ENCODE measurements at regions not wholly inside any gene's neighbourhood (a gene's known extent, or its start where the extent isn't known, plus 50 kb on each side); places are given as distances from the start of the nearest gene placed in this dataset.

DNA sequence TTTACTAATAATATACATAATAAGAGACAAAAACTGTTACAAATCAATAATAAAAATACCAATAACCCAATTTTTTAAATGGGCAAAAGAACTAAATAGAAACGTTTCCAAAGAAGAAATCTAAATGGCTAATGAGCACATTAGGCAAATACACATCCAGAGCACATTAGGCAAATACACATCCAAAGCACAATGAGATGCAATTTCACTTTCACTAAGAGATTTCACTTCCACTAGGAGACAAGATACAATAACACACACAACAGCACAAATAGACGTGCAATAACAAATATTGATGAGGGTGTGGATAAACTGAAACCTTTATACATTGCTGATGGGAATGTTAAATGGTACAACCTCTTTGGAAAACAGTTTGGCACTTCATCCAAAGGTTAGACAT is 250.7 kb downstream of the ARAP2 start:
- H3K4me1 ChIP-seq (ENCODE audit: control insufficient read depth in 2 of 2, insufficient read depth in 2 of 2, low read length in 1 of 2), result no peaks in the 10 kb centered on the region
- H3K27ac ChIP-seq (ENCODE audit: low read depth in 2 of 2, low read length in 1 of 2), result no peak overlapping the region
- H3K9me3 ChIP-seq (ENCODE audit: control insufficient read depth in 2 of 2, insufficient read depth in 1 of 2, low read depth in 1 of 2, low read length in 1 of 2), result no peaks in the 10 kb centered on the region
- no peaks in the 10 kb centered on the region for H3K27me3 ChIP-seq (ENCODE audit: control insufficient read depth in 1 of 2, insufficient read depth in 2 of 2, low read length in 2 of 2)
- H3K4me3 ChIP-seq (ENCODE audit: low read depth in 1 of 2, low read length in 2 of 2), result no peak overlapping the region
- H3K36me3 ChIP-seq (ENCODE audit: control insufficient read depth in 2 of 2, insufficient read depth in 2 of 2, low read length in 1 of 2), result no peaks in the 10 kb centered on the region
- 55 to 56% methylated on average over 2 of the region's 2 CpGs for WGBS, 2 donors

DNA sequence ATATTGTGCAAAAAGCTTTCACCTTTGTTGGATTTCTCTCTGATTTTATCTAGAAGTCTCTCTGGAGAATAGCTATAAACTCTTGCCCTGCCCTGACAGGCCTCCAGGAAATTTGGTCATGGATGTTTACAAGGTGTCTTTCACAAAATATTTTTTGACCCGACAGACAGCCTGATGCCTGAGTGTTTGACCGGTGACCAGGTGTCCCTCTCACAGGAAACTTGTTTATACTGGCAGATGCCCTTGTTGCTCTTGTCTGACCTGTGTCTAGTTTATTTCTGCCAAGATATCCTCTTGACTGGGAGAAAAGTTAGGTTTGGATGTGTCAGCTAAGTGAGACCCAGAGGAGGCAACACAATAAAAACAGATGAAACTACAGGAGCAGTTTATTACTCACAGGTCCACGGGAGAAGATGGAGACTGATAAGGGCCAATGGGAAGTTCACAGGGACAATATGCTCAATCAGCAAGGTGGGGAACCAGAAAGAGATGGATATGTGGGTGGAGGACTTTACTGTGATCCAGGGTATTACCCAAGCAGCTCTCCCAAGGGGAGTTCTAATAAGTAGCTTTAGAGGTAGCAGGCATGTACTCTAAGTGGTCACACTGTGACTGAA is 243.3 kb downstream of the ARAP2 start:
- Histone ChIP-seq H3K4me1 (ENCODE audit: control insufficient read depth in 2 of 2, insufficient read depth in 2 of 2, low read length in 1 of 2) (no peaks in the 10 kb centered on the region), H3K27ac (ENCODE audit: low read depth in 2 of 2, low read length in 1 of 2) (no peak overlapping the region), H3K36me3 (ENCODE audit: control insufficient read depth in 2 of 2, insufficient read depth in 2 of 2, low read length in 1 of 2) (no peaks in the 10 kb centered on the region), H3K4me3 (ENCODE audit: low read depth in 1 of 2, low read length in 2 of 2) (no peak overlapping the region), H3K9me3 (ENCODE audit: control insufficient read depth in 2 of 2, insufficient read depth in 1 of 2, low read depth in 1 of 2, low read length in 1 of 2) (no peaks in the 10 kb centered on the region), H3K27me3 (ENCODE audit: control insufficient read depth in 1 of 2, insufficient read depth in 2 of 2, low read length in 2 of 2) (no peaks in the 10 kb centered on the region)
- 42 to 46% methylated on average over 3 of the region's 3 CpGs for WGBS, 2 donors

DNA sequence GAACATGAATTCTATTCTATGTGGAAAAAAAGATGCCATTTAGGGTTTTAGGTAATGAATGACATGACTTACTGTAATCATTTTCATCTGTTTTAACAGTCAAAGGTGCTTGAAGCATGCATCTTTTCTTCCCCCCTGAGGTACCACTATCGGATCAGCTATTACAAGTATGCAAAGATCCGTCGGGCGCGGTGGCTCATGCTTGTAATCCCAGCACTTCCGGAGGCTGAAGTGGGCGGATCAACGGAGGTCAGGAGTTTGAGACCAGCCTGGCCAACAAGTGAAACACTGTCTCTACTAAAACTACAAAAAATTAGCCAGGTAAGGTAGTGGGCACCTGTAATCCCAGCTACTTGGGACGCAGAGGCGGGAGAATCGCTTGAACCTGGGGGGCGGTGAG is 241.3 kb downstream of the ARAP2 start:
- 95% methylated on average over 12 of the region's 12 CpGs for WGBS, 2 donors
- H3K9me3 ChIP-seq (ENCODE audit: control insufficient read depth in 2 of 2, insufficient read depth in 1 of 2, low read depth in 1 of 2, low read length in 1 of 2), result no peaks in the 10 kb centered on the region
- no peaks in the 10 kb centered on the region for H3K27me3 ChIP-seq (ENCODE audit: control insufficient read depth in 1 of 2, insufficient read depth in 2 of 2, low read length in 2 of 2)
- no peak overlapping the region for H3K27ac ChIP-seq (ENCODE audit: low read depth in 2 of 2, low read length in 1 of 2)
- no peak overlapping the region for H3K4me3 ChIP-seq (ENCODE audit: low read depth in 1 of 2, low read length in 2 of 2)
- H3K4me1 ChIP-seq (ENCODE audit: control insufficient read depth in 2 of 2, insufficient read depth in 2 of 2, low read length in 1 of 2), result no peaks in the 10 kb centered on the region
- no peaks in the 10 kb centered on the region for H3K36me3 ChIP-seq (ENCODE audit: control insufficient read depth in 2 of 2, insufficient read depth in 2 of 2, low read length in 1 of 2)

DNA sequence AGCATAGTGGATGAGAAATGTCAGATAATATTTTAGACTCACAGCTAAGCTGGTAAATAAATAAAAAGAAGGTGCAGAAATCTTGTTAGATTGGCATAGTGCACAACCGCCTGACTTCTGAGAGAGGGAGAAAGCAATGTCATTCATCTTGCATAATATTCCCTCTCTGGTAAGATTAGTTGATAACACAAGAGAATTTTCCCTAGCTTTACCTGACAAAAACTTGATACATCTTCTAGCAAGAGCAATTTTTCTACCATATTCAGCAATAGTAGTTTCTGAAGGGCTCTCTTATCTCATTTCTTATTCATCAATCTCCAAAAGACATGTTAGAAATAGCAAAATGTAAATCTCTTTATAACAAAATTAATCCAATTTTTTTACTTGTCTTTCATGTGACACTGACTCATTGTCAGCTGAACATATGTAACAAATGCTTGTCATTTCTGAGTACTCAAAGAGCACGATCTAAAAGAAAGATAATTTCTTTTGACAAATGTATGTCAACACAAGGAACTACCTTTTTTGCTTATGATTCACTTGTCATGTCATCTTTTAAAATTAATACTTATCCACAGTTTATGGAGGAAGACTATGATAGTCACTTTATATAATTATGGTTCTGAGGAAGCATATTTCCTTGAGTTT is 240.0 kb downstream of the ARAP2 start:
- WGBS, 2 donors, result 58 to 59% methylated on average over 2 of the region's 2 CpGs
- Histone ChIP-seq H3K36me3 (ENCODE audit: control insufficient read depth in 2 of 2, insufficient read depth in 2 of 2, low read length in 1 of 2) (no peaks in the 10 kb centered on the region), H3K27ac (ENCODE audit: low read depth in 2 of 2, low read length in 1 of 2) (no peak overlapping the region), H3K27me3 (ENCODE audit: control insufficient read depth in 1 of 2, insufficient read depth in 2 of 2, low read length in 2 of 2) (no peaks in the 10 kb centered on the region), H3K9me3 (ENCODE audit: control insufficient read depth in 2 of 2, insufficient read depth in 1 of 2, low read depth in 1 of 2, low read length in 1 of 2) (no peaks in the 10 kb centered on the region), H3K4me1 (ENCODE audit: control insufficient read depth in 2 of 2, insufficient read depth in 2 of 2, low read length in 1 of 2) (no peaks in the 10 kb centered on the region), H3K4me3 (ENCODE audit: low read depth in 1 of 2, low read length in 2 of 2) (no peak overlapping the region)

DNA sequence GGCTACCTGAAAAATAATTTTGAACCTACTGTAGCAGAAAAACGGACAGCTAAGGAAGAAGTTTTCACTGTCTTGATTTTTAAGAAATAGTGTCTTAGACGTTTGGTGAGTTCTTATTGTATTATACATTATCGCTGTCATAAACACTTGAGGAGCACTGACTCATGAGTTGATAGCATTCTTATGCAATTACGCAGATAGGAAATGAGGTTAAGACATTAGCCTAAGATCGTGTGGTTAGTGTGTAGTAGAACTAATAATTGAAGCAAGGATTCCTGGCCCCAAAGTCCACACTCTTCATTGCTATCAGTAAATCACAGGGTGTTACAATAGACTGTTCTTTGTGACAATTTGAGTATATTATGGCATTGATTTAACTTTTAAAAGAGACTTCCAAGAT is 238.1 kb downstream of the ARAP2 start:
- 70 to 79% methylated on average over 5 of the region's 5 CpGs for WGBS, 2 donors

DNA sequence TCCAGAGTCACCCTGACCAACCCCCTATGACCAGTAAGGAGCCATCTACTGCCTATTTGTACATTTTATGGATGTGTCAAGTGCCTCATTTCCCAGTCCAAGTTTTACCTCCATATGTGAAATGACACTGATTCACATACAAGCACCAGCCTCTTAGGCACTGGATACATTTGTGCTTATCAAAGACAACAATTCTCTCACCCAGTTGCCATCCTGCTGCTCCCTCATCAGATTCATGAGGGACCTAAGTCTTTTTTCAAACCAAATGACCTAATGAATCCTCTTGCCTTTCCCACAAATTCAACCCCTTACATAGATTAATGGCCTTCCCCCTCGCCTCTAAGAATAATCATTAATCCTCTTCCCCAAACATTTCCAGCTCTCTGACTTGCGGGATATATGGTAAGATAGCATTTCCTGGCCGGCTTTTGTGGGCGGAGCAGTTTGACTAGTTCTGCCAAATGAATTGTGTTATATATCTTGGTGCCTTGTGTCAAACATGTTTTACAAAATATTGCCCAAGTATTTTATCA is 233.9 kb downstream of the ARAP2 start:
- WGBS, 2 donors, result 44 to 58% methylated on average over 4 of the region's 4 CpGs

More for the DNA sequence above, 238.1 kb downstream of the ARAP2 start:
- Histone ChIP-seq H3K9me3 (ENCODE audit: control insufficient read depth in 2 of 2, insufficient read depth in 1 of 2, low read depth in 1 of 2, low read length in 1 of 2) (no peaks in the 10 kb centered on the region), H3K27ac (ENCODE audit: low read depth in 2 of 2, low read length in 1 of 2) (no peak overlapping the region), H3K27me3 (ENCODE audit: control insufficient read depth in 1 of 2, insufficient read depth in 2 of 2, low read length in 2 of 2) (no peaks in the 10 kb centered on the region), H3K36me3 (ENCODE audit: control insufficient read depth in 2 of 2, insufficient read depth in 2 of 2, low read length in 1 of 2) (no peaks in the 10 kb centered on the region), H3K4me1 (ENCODE audit: control insufficient read depth in 2 of 2, insufficient read depth in 2 of 2, low read length in 1 of 2) (no peaks in the 10 kb centered on the region), H3K4me3 (ENCODE audit: low read depth in 1 of 2, low read length in 2 of 2) (no peak overlapping the region)

DNA sequence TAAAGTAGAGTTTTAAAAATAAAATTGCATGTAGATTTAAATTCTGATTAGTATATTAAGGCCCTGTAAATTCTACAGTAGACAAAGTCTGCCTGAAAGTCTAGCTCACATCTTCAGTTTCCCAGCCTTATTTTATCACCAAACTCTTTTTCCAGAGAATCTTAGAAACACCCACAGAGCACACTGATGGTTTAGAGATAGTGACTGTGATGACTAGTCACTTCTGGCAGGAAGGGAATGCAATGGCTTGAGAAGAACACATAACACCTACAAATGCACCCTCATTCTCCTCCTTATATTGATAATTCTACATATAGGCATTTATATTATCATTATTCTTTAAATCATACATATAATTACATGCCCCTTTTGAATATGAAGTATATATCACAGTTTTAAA is 232.9 kb downstream of the ARAP2 start:
- Histone ChIP-seq H3K27ac (ENCODE audit: low read depth in 2 of 2, low read length in 1 of 2) (no peak overlapping the region), H3K9me3 (ENCODE audit: control insufficient read depth in 2 of 2, insufficient read depth in 1 of 2, low read depth in 1 of 2, low read length in 1 of 2) (no peaks in the 10 kb centered on the region), H3K4me1 (ENCODE audit: control insufficient read depth in 2 of 2, insufficient read depth in 2 of 2, low read length in 1 of 2) (no peaks in the 10 kb centered on the region), H3K27me3 (ENCODE audit: control insufficient read depth in 1 of 2, insufficient read depth in 2 of 2, low read length in 2 of 2) (no peaks in the 10 kb centered on the region), H3K36me3 (ENCODE audit: control insufficient read depth in 2 of 2, insufficient read depth in 2 of 2, low read length in 1 of 2) (no peaks in the 10 kb centered on the region), H3K4me3 (ENCODE audit: low read depth in 1 of 2, low read length in 2 of 2) (no peak overlapping the region)

More for the DNA sequence above, 233.9 kb downstream of the ARAP2 start:
- H3K27me3 ChIP-seq (ENCODE audit: control insufficient read depth in 1 of 2, insufficient read depth in 2 of 2, low read length in 2 of 2), result no peaks in the 10 kb centered on the region
- no peak overlapping the region for H3K4me3 ChIP-seq (ENCODE audit: low read depth in 1 of 2, low read length in 2 of 2)
- no peaks in the 10 kb centered on the region for H3K9me3 ChIP-seq (ENCODE audit: control insufficient read depth in 2 of 2, insufficient read depth in 1 of 2, low read depth in 1 of 2, low read length in 1 of 2)
- H3K4me1 ChIP-seq (ENCODE audit: control insufficient read depth in 2 of 2, insufficient read depth in 2 of 2, low read length in 1 of 2), result no peaks in the 10 kb centered on the region
- no peaks in the 10 kb centered on the region for H3K36me3 ChIP-seq (ENCODE audit: control insufficient read depth in 2 of 2, insufficient read depth in 2 of 2, low read length in 1 of 2)
- no peak overlapping the region for H3K27ac ChIP-seq (ENCODE audit: low read depth in 2 of 2, low read length in 1 of 2)

DNA sequence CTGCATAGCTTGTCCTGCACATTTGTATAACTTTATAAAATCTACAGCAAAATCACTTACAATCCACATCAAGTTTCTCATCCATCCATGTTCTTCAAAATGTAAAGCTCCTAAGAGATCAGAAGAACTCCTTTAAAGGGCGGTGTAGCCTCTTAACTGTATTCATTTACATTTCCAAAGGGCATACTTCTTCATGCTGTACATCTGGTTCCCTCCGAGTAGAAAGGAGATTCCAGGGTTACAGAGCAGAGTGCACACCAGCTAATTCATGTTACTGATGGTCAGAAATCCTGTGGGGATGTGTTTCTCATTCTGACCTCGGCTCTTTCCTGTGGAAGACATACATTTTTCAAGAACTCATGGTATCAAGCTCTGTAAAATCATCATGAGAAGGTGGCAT is 231.8 kb downstream of the ARAP2 start:
- Histone ChIP-seq H3K9me3 (ENCODE audit: control insufficient read depth in 2 of 2, insufficient read depth in 1 of 2, low read depth in 1 of 2, low read length in 1 of 2) (no peaks in the 10 kb centered on the region), H3K4me1 (ENCODE audit: control insufficient read depth in 2 of 2, insufficient read depth in 2 of 2, low read length in 1 of 2) (no peaks in the 10 kb centered on the region), H3K4me3 (ENCODE audit: low read depth in 1 of 2, low read length in 2 of 2) (no peak overlapping the region), H3K36me3 (ENCODE audit: control insufficient read depth in 2 of 2, insufficient read depth in 2 of 2, low read length in 1 of 2) (no peaks in the 10 kb centered on the region), H3K27ac (ENCODE audit: low read depth in 2 of 2, low read length in 1 of 2) (no peak overlapping the region), H3K27me3 (ENCODE audit: control insufficient read depth in 1 of 2, insufficient read depth in 2 of 2, low read length in 2 of 2) (no peaks in the 10 kb centered on the region)
- WGBS, 2 donors, result 76 to 85% methylated on average over 3 of the region's 3 CpGs

DNA sequence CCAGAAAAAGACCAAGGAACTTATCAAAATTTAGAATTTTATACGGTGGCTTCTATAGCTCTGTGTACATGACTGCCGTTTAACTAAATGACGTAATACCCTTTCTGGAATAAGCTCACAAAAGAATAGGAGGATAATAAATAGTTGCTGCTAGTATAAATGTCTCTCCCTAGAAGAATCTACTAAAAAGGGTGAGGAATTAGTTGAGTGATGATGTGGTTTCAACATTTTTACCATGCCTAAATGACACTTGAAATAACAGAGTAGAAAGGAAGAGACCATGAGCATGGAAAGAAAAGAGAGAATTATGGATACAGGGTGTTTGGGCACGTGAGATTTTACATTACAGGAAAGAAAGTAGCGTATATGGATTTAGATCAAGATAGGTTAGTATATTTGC is 231.1 kb downstream of the ARAP2 start:
- no peaks in the 10 kb centered on the region for H3K36me3 ChIP-seq (ENCODE audit: control insufficient read depth in 2 of 2, insufficient read depth in 2 of 2, low read length in 1 of 2)
- no peaks in the 10 kb centered on the region for H3K27me3 ChIP-seq (ENCODE audit: control insufficient read depth in 1 of 2, insufficient read depth in 2 of 2, low read length in 2 of 2)
- H3K4me1 ChIP-seq (ENCODE audit: control insufficient read depth in 2 of 2, insufficient read depth in 2 of 2, low read length in 1 of 2), result no peaks in the 10 kb centered on the region
- no peak overlapping the region for H3K4me3 ChIP-seq (ENCODE audit: low read depth in 1 of 2, low read length in 2 of 2)
- no peak overlapping the region for H3K27ac ChIP-seq (ENCODE audit: low read depth in 2 of 2, low read length in 1 of 2)
- WGBS, 2 donors, result 79 to 82% methylated on average over 5 of the region's 5 CpGs
- H3K9me3 ChIP-seq (ENCODE audit: control insufficient read depth in 2 of 2, insufficient read depth in 1 of 2, low read depth in 1 of 2, low read length in 1 of 2), result no peaks in the 10 kb centered on the region

Data from esophagus (tissue), 2 donors.